GM12873 (cell line): ENCODE measurements at regions not wholly inside any gene's neighbourhood (a gene's known extent, or its start where the extent isn't known, plus 50 kb on each side); places are given as distances from the start of the nearest gene placed in this dataset.

ENCODE experiments used
- TF ChIP-seq, protein P1 (sequence below): IDR thresholded peaks from 2 replicates; pipeline ENCODE4 v1.5.1; 2012; ENCODE audit warnings: low read depth, mild to moderate bottlenecking, moderate library complexity, low read length, control low read depth; ENCODE audit not compliant: insufficient read depth; ENCODE audit errors: missing control alignments

DNA sequence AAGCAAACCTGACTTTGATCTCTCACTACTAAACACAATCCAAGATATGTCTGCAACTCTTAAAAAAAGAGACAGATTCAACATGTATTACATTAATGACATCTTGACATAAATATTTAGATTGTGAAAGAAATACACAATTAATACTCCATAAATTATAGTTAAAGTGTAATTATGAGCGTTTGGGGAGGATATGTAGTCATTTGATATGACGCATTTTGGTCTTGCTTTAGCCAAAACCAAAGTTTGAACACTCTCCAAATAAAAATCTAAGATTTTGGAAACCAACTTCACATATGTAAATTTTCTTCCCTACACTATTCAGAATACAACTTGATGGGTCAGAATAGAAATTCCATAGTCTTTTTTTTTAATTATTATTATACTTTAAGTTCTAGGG is 1257.6 kb downstream of the SLC16A7 start:
- TF ChIP-seq, protein P1, sequence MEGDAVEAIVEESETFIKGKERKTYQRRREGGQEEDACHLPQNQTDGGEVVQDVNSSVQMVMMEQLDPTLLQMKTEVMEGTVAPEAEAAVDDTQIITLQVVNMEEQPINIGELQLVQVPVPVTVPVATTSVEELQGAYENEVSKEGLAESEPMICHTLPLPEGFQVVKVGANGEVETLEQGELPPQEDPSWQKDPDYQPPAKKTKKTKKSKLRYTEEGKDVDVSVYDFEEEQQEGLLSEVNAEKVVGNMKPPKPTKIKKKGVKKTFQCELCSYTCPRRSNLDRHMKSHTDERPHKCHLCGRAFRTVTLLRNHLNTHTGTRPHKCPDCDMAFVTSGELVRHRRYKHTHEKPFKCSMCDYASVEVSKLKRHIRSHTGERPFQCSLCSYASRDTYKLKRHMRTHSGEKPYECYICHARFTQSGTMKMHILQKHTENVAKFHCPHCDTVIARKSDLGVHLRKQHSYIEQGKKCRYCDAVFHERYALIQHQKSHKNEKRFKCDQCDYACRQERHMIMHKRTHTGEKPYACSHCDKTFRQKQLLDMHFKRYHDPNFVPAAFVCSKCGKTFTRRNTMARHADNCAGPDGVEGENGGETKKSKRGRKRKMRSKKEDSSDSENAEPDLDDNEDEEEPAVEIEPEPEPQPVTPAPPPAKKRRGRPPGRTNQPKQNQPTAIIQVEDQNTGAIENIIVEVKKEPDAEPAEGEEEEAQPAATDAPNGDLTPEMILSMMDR, result no peak

DNA sequence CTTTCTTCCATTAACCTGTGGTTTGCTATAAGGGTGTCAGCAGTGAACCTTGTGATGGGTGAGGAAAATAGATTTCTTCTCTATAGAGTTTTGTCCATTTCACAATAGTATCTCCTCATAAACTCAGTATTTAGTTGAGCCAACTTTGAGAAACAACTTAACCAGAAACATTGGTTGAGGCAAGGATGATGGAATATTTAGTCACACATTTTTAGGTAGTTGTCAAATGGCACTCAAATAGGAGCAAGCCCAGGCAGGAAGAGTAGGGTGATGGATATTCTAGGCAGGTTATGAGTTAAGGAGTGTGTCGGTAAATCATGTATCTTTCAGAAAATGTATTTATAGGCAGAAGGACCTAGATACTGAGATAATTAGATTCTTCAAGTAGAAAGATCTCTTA is 1267.6 kb downstream of the SLC16A7 start:
- TF ChIP-seq, protein P1, result no peak

DNA sequence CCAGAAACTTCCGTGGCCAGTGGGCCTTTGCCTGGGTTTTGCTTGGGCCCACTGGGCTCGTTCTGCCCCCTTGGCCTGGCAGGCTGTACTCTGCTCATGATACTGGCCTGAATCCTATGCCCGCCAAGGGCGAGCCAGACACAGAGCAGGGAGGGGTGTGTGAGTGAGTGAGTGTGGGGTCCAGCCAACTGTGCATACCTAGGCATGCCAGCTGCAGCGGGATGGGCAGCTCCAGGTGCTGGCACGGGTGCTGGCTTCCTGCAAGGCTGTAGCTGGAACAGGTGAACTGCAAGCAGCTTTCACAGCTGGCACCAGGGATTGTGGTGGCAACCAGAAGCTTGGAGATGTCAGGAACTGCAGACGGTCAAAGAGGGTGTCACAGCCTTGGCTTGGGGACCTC is 1276.4 kb downstream of the SLC16A7 start:
- TF ChIP-seq, protein P1, result no peak

DNA sequence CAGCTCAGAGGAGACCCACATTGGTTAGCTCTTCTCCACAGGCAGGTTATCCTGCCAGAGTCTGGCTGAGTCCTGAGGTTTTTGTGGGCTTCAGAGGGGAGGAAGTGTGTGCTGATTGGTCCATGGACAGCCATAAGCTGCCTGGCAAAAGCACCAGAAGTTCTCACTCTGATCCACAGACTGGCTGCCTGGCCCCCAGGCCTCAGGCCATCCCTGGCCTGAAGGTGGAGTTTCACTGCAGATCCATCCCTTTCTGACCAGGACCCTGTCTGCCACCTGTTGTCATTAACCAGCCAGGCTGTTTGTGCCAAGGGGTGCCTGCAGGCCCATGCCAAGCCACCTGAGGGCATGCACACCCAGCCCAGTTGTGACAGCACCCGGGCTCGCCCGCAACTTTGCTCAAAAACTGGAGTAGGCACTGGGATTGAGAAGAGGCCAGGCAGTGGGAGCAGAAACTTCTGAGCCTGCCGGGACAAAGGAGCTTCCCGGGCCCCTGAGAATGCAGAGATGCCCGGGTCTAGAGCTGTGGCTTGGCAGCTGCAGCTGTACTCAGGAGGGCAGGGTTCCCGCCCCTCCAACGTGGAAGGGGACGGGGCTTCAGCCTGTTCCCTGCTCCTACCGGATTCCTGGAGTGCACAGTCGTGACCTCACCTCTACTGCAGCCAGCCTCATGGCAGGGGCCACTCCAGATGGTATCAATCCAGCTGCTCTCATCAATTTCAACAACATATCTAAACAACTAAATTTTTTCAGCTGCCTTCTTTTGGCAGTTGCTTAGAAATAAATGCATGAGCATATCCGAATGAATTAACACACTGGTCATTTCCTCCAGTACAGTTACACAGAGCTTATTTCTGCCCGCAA is 1277.3 kb downstream of the SLC16A7 start:
- TF ChIP-seq, protein P1, result no peak

DNA sequence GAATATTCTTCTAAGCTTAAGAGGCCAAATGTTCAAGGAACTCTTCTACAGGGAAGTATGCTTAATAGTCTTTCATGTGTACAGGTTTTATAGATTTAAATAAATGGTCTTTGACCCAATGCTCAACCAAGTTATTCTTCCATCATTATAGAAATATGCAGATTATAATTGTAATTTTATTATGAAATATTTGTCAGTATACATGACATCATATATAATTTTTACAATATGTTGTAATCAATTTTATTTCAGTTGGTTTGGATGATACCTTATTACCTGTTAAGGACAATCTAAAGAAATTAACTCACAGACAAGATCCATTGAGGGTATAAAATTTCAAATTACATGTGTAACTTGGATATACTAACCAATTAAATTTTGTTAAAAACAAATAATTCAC is 1278.3 kb downstream of the SLC16A7 start:
- TF ChIP-seq, protein P1, result no peak

DNA sequence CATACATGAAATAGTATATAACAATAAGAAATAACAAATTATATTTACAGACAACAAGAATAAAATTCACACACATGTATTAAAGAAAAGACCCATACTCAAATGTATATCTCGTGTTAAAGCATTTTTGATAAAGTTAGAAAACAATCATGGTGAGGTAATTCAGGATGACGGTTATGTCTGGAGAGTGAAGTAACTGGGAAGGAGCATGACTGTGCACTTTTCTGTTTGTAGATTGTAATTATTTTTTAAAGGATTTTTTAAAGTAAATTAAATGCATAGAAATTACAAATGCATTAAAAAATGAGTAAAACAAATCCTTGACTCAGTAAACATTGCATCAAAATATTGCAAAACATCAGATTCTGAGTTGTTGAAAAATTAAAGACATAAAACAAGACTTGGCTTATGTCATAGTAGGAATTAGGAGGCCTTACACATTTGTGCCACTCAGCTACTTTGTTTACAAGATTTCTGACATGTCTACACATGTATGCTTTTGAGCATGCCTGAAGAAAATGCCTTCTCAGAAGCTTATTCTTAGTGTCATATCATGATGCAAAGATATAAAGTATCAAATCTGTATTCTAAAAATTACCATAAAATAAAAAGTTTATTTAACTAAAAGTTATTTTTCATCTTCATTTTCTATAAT is 1325.1 kb downstream of the SLC16A7 start:
- TF ChIP-seq, protein P1, result no peak

DNA sequence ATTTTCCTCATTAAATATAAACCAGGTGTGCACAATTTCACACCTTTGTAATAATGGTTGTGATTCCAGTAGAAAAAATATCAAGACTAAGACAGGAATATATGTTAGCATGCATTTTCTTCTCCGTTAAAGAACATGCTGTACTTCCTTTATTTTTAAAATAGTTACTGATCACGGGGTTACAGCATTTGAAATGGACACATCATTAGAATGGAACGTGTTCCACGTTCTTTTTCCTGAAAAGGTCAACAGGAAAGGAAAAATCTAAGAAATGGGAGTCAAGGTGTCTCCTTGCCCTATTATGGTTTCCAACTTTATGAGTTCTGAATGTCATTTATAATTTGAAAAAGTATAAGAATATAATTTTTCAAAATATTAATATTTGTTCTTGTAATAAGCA is 1325.7 kb downstream of the SLC16A7 start:
- TF ChIP-seq, protein P1, result no peak
